K562 (cell line): ENCODE measurements at regions not wholly inside any gene's neighbourhood (a gene's known extent, or its start where the extent isn't known, plus 50 kb on each side); places are given as distances from the start of the nearest gene placed in this dataset.

Experiments
- ATAC-seq: fragments of 200-7000 bp; cut with Tn5 transposase; 3 replicates; pipeline ENCODE4 v1.9.1; 2020; ENCODE audit warnings: moderate library complexity
- BruUV-seq: library from RNA; stranded (reverse); fragments of 400-500 nt; replicated peaks from 2 replicates; lab custom pipeline; 2021; lab: Mats Ljungman, UMichigan
- CTCF ChIA-PET: fragments of 300-600 bp; formaldehyde crosslinking; extraction: SDS; loops from one replicate; lab custom pipeline; 2021; ENCODE audit warnings: low intra/inter-chr PET ratio; lab: Yijun Ruan, JAX
- POLR2A ChIA-PET: fragments of 300-600, 350-650 bp; sonication (Branson Sonifier 250); formaldehyde crosslinking; extraction: SDS; loops from one replicate; lab custom pipeline; 2021; ENCODE audit warnings: antibody characterized with exemption, inconsistent platforms; lab: Yijun Ruan, JAX
- DNase-seq, 4 experiments: peaks; one replicate each; pipeline versions ENCODE4 v3.0.0 to v3.0.0-alpha.2; 2011 to 2018; ENCODE audit warnings: low spot score in 3 of 4, mixed read lengths in 3 of 4; ENCODE audit errors: extremely low read depth in 1 of 4
- FAIRE-seq: peaks from 2 replicates; lab custom pipeline; 2011; peaks lifted over from hg19 to GRCh38; lab: Jason Lieb, UNC
- H2AFZ ChIP-seq: 2 replicates; pipeline ENCODE4 v1.6.0; 2011; ENCODE audit warnings: low read depth, low read length, control low read depth, inconsistent platforms
- H3K27ac ChIP-seq: fragments of 200-600 bp; 3 replicates; pipeline ENCODE4 v1.8.0; 2011; ENCODE audit warnings: low read depth, mild to moderate bottlenecking, control low read depth, inconsistent platforms, low read length, moderate library complexity, mixed read lengths; ENCODE audit errors: extremely low read depth
- H3K27me3 ChIP-seq, 2 experiments: fragments of 300-600 bp in 1 of 2; 2 replicates in 1 of 2; 3 replicates in 1 of 2; pipeline versions ENCODE4 v1.6.0 to v1.8.0; 2011; ENCODE audit warnings: inconsistent platforms in 2 of 2, low read length in 2 of 2, mild to moderate bottlenecking in 1 of 2, mixed read lengths in 1 of 2, moderate library complexity in 1 of 2; ENCODE audit not compliant: control insufficient read depth in 2 of 2, insufficient read depth in 2 of 2
- H3K36me3 ChIP-seq: fragments of 300-600 bp; 3 replicates; pipeline ENCODE4 v1.8.0; 2011; ENCODE audit warnings: mild to moderate bottlenecking, low read length, inconsistent platforms; ENCODE audit not compliant: control insufficient read depth, insufficient read depth
- H3K4me1 ChIP-seq, 2 experiments: fragments of 200-600 bp in 1 of 2; replicated peaks in 1 of 2; 2 replicates in 1 of 2; 3 replicates in 1 of 2; pipeline versions ENCODE4 v1.5.1 to v1.8.0; 2011; ENCODE audit warnings: inconsistent platforms in 2 of 2, low read length in 2 of 2, mild to moderate bottlenecking in 1 of 2, mixed read lengths in 1 of 2, moderate library complexity in 1 of 2; ENCODE audit not compliant: control insufficient read depth in 2 of 2, insufficient read depth in 2 of 2
- H3K4me2 ChIP-seq: 2 replicates; pipeline ENCODE4 v1.6.1; 2011; ENCODE audit warnings: low read length, control low read depth, inconsistent platforms, mixed read lengths; ENCODE audit not compliant: insufficient read depth
- H3K4me3 ChIP-seq: fragments of 200-600 bp; sonication (generic), shearing (Covaris generic); 2 replicates; pipeline ENCODE4 v1.5.1; 2016; ENCODE audit warnings: control low read depth, inconsistent platforms
- H3K79me2 ChIP-seq: fragments of 200-600 bp; 3 replicates; pipeline ENCODE4 v1.8.0; 2011; ENCODE audit warnings: low read length, inconsistent platforms; ENCODE audit not compliant: control insufficient read depth, insufficient read depth
- H3K9ac ChIP-seq, 2 experiments: 2 replicates each; pipeline versions ENCODE4 v1.6.0 to v1.6.1; 2011; ENCODE audit warnings: low read depth in 2 of 2, low read length in 2 of 2, control low read depth in 1 of 2, inconsistent platforms in 1 of 2, mild to moderate bottlenecking in 1 of 2, mixed read lengths in 1 of 2; ENCODE audit not compliant: insufficient read depth in 1 of 2
- H3K9me1 ChIP-seq: one replicate; pipeline ENCODE4 v1.6.0; 2011; ENCODE audit warnings: inconsistent platforms, mild to moderate bottlenecking, low read length, moderate library complexity; ENCODE audit not compliant: control insufficient read depth, insufficient read depth
- H3K9me3 ChIP-seq: replicated peaks from 2 replicates; pipeline ENCODE4 v1.5.1; 2011; ENCODE audit warnings: low read depth, low read length, inconsistent platforms; ENCODE audit not compliant: control insufficient read depth, insufficient read depth
- H4K20me1 ChIP-seq: replicated peaks from 2 replicates; pipeline ENCODE4 v1.6.1; 2011; ENCODE audit warnings: low read length, inconsistent platforms, mixed read lengths; ENCODE audit not compliant: control insufficient read depth, insufficient read depth
- ERF ChIP-seq: fragments of 450-650 bp; formaldehyde crosslinking; IDR thresholded peaks from 2 replicates; pipeline ENCODE4 v1.4.0; 2020; ENCODE audit warnings: mild to moderate bottlenecking, mixed read lengths
- ESRRA ChIP-seq: fragments of 450-650 bp; IDR thresholded peaks from 2 replicates; pipeline ENCODE4 v1.6.1; 2014; ENCODE audit warnings: low read depth, mild to moderate bottlenecking, moderate library complexity, borderline replicate concordance
- EZH2 ChIP-seq: IDR thresholded peaks from 2 replicates; pipeline ENCODE4 v1.6.1; 2012; ENCODE audit warnings: low read depth, mild to moderate bottlenecking, inconsistent platforms, low read length, borderline replicate concordance
- FOXK2 ChIP-seq, 2 experiments: fragments of 450-650 bp; IDR thresholded peaks in 1 of 2; conservative IDR thresholded peaks in 1 of 2; 2 replicates each; pipeline ENCODE4 v1.6.1; 2016; ENCODE audit warnings: low read depth in 2 of 2, mild to moderate bottlenecking in 1 of 2
- GTF2A2 ChIP-seq: IDR thresholded peaks from 2 replicates; pipeline ENCODE4 v1.6.1; 2016; ENCODE audit warnings: mild to moderate bottlenecking, missing genetic modification characterization, missing compliant biosample characterization
- HOXB6 ChIP-seq: fragments of 250-450 bp; sonication (Bioruptor Pico); IDR thresholded peaks from 2 replicates; pipeline ENCODE4 v1.5.1; 2022; ENCODE audit warnings: mild to moderate bottlenecking, borderline replicate concordance
- JUND ChIP-seq, 2 experiments: IDR thresholded peaks; 2 replicates in 1 of 2; 3 replicates in 1 of 2; pipeline ENCODE4 v1.6.1; 2011; ENCODE audit warnings: borderline replicate concordance in 2 of 2, low read depth in 2 of 2, low read length in 2 of 2, improper control_type of control experiment in 1 of 2, missing biosample characterization in 1 of 2, missing genetic modification characterization in 1 of 2, missing genetic modification reagents in 1 of 2
- OTX1 ChIP-seq: fragments of 450-650 bp; formaldehyde crosslinking; IDR thresholded peaks from 2 replicates; pipeline ENCODE4 v1.4.0; 2022; ENCODE audit warnings: mild to moderate bottlenecking
- SP1 ChIP-seq: sonication (generic); formaldehyde crosslinking; IDR thresholded peaks from 2 replicates; pipeline ENCODE4 v1.8.1; 2022; ENCODE audit warnings: mild to moderate bottlenecking, missing genetic modification reagents
- SPI1 ChIP-seq: IDR thresholded peaks from 2 replicates; pipeline ENCODE4 v1.6.1; 2011; ENCODE audit warnings: low read depth, low read length, control low read depth, borderline replicate concordance
- WGBS: fragments of 100-300 bp; shearing (Covaris generic); methylation state at CpG from one replicate; pipeline ENCODE4 v1.1.6; 2016; ENCODE audit warnings: low coverage, mixed read lengths; ENCODE audit not compliant: insufficient coverage; ENCODE audit errors: missing lambda C conversion rate; 5-methylcytosine and 5-hydroxymethylcytosine counted together
- in situ Hi-C: fragments of 300-500 bp; cut with MboI; formaldehyde crosslinking; loops from 4 replicates; pipeline ENCODE4 v1.15.0; 2018; ENCODE audit warnings: inconsistent platforms, mixed read lengths
- intact Hi-C: fragments of 100-400 bp; cut with micrococcal nuclease; formaldehyde crosslinking; loops from 2 replicates; pipeline ENCODE4 v1.14.2; 2022
- TF ChIP-seq, protein P1 (sequence below): fragments of 200-800 bp; sonication (Bioruptor generic); IDR thresholded peaks from 2 replicates; pipeline ENCODE4 v1.6.1; 2017; ENCODE audit warnings: missing genetic modification characterization, missing compliant biosample characterization
- TF ChIP-seq, protein P2 (sequence below): fragments of 450-650 bp; formaldehyde crosslinking; IDR thresholded peaks from 2 replicates; pipeline ENCODE4 v1.4.0; 2022; ENCODE audit warnings: mild to moderate bottlenecking, moderate library complexity
- TF ChIP-seq, protein P3 (sequence below): fragments of 250-450 bp; sonication (Bioruptor Pico); IDR thresholded peaks from 2 replicates; pipeline ENCODE4 v1.5.0; 2022; ENCODE audit warnings: mild to moderate bottlenecking
- TF ChIP-seq, protein P4 (sequence below): fragments of 250-450 bp; sonication (Bioruptor Pico); IDR thresholded peaks from 2 replicates; pipeline ENCODE4 v1.8.0; 2021; ENCODE audit warnings: moderate library complexity, mild to moderate bottlenecking, inconsistent platforms
- TF ChIP-seq, protein P5 (sequence below): IDR thresholded peaks from 3 replicates; pipeline ENCODE4 v1.6.1; 2011; ENCODE audit warnings: borderline replicate concordance, mild to moderate bottlenecking; ENCODE audit not compliant: insufficient read length, insufficient read depth

DNA sequence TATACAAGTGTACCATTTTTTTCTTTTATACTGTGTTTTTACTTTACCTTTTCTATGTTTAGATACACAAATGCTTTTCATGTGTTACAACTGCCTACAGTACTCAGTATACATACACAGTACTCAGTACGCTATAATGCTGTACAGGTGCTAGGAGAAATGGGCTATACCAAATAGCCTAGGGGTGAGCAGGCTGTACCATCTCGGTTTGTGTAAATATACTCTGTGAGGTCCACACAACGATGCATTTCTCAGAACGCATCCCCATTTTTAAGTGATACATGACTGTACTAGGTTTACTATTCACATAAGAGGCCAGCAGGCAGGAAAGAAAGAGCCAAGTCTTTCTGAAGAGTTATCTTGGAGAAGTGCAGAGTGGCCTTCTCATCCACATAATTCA lies 426.4 kb upstream of the MTPN start:
- Histone ChIP-seq H3K9ac (no peak overlapping the region), H3K4me3 (no peak overlapping the region), H3K4me1 (no peaks in the 10 kb centered on the region), H3K4me2 (no peak overlapping the region), H3K27me3 (no peaks in the 10 kb centered on the region), H4K20me1 (no peaks in the 10 kb centered on the region), H3K36me3 (no peaks in the 10 kb centered on the region), H3K9me3 (no peaks in the 10 kb centered on the region), H2AFZ (no peak overlapping the region), H3K27ac (no peak overlapping the region), H3K79me2 (no peaks in the 10 kb centered on the region), H3K9me1 (no peaks in the 10 kb centered on the region)
- intact Hi-C loops: loop anchor here (10.0 kb wide), 3 partner anchors 289 to 1051 kb away; no protein-coding TSS in a partner anchor
- ATAC-seq (peak; percentile 74), DNase-seq (peak in 1 of 4 experiments; percentile 15), FAIRE-seq (no peak)
- BruUV-seq: no TSS peak
- POLR2A ChIA-PET: no interaction called here
- WGBS: 19% methylated on average over 4 of the region's 4 CpGs
- CTCF ChIA-PET: no interaction called here
- in situ Hi-C loops: no loop called here
- TF ChIP-seq ESRRA: no peak
- no peak for TF ChIP-seq ERF (CRISPR knock-in tag)
- no peak for TF ChIP-seq SP1
- TF ChIP-seq, protein P1, sequence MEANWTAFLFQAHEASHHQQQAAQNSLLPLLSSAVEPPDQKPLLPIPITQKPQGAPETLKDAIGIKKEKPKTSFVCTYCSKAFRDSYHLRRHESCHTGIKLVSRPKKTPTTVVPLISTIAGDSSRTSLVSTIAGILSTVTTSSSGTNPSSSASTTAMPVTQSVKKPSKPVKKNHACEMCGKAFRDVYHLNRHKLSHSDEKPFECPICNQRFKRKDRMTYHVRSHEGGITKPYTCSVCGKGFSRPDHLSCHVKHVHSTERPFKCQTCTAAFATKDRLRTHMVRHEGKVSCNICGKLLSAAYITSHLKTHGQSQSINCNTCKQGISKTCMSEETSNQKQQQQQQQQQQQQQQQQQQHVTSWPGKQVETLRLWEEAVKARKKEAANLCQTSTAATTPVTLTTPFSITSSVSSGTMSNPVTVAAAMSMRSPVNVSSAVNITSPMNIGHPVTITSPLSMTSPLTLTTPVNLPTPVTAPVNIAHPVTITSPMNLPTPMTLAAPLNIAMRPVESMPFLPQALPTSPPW (CRISPR knock-in tag): no peak
- TF ChIP-seq, protein P2, sequence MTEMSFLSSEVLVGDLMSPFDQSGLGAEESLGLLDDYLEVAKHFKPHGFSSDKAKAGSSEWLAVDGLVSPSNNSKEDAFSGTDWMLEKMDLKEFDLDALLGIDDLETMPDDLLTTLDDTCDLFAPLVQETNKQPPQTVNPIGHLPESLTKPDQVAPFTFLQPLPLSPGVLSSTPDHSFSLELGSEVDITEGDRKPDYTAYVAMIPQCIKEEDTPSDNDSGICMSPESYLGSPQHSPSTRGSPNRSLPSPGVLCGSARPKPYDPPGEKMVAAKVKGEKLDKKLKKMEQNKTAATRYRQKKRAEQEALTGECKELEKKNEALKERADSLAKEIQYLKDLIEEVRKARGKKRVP: no peak
- TF ChIP-seq, protein P3, sequence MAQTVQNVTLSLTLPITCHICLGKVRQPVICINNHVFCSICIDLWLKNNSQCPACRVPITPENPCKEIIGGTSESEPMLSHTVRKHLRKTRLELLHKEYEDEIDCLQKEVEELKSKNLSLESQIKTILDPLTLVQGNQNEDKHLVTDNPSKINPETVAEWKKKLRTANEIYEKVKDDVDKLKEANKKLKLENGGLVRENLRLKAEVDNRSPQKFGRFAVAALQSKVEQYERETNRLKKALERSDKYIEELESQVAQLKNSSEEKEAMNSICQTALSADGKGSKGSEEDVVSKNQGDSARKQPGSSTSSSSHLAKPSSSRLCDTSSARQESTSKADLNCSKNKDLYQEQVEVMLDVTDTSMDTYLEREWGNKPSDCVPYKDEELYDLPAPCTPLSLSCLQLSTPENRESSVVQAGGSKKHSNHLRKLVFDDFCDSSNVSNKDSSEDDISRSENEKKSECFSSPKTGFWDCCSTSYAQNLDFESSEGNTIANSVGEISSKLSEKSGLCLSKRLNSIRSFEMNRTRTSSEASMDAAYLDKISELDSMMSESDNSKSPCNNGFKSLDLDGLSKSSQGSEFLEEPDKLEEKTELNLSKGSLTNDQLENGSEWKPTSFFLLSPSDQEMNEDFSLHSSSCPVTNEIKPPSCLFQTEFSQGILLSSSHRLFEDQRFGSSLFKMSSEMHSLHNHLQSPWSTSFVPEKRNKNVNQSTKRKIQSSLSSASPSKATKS (CRISPR knock-in tag): no peak
- TF ChIP-seq HOXB6 (CRISPR knock-in tag): no peak
- TF ChIP-seq FOXK2 (conservative IDR thresholded peaks at IDR 0.05 in 1 of 2, IDR thresholded peaks at IDR 0.05 in 1 of 2; ENCODE audit: low read depth in 2 of 2): peak in 1 of 2 experiments; percentile 83; a peak in 2 of 4 replicates
- TF ChIP-seq SPI1: no peak
- TF ChIP-seq, protein P4, sequence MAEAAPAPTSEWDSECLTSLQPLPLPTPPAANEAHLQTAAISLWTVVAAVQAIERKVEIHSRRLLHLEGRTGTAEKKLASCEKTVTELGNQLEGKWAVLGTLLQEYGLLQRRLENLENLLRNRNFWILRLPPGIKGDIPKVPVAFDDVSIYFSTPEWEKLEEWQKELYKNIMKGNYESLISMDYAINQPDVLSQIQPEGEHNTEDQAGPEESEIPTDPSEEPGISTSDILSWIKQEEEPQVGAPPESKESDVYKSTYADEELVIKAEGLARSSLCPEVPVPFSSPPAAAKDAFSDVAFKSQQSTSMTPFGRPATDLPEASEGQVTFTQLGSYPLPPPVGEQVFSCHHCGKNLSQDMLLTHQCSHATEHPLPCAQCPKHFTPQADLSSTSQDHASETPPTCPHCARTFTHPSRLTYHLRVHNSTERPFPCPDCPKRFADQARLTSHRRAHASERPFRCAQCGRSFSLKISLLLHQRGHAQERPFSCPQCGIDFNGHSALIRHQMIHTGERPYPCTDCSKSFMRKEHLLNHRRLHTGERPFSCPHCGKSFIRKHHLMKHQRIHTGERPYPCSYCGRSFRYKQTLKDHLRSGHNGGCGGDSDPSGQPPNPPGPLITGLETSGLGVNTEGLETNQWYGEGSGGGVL: no peak
- TF ChIP-seq OTX1 (CRISPR knock-in tag): no peak
- no peak for TF ChIP-seq EZH2
- no peak for TF ChIP-seq GTF2A2 (tag)
- TF ChIP-seq, protein P5, sequence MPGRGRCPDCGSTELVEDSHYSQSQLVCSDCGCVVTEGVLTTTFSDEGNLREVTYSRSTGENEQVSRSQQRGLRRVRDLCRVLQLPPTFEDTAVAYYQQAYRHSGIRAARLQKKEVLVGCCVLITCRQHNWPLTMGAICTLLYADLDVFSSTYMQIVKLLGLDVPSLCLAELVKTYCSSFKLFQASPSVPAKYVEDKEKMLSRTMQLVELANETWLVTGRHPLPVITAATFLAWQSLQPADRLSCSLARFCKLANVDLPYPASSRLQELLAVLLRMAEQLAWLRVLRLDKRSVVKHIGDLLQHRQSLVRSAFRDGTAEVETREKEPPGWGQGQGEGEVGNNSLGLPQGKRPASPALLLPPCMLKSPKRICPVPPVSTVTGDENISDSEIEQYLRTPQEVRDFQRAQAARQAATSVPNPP: no peak
- TF ChIP-seq JUND (IDR thresholded peaks at IDR 0.05; ENCODE audit: borderline replicate concordance, low read depth, low read length): peak; percentile 70
- no peak for TF ChIP-seq JUND (tag; IDR thresholded peaks at IDR 0.05; ENCODE audit: borderline replicate concordance, low read depth, low read length)
